ENCODE measurements at regions not wholly inside any gene's neighbourhood (a gene's known extent, or its start where the extent isn't known, plus 50 kb on each side); places are given as distances from the start of the nearest gene placed in this dataset.

DNA sequence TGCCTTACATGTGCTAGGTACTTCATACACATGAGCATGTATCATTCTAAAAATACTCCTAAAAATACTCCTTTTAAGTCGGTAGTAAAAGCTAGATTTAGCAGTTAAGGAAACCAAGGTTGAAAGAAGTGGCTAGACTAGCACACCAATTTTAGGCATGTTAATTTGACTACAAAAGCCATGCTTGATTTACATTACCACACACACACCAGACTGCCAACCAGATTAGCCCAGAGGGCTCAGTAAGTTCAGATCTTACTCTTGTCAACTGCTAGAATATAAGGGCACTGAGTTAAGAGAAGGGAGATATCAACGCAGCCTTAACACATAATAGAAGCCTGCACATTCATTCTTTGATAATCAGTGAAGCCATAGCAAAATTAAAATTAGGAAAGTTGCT, 117.9 kb downstream of the MID1IP1 start:
- Mint-ChIP-seq H3K27ac (ENCODE audit: unreplicated experiment) (no peak overlapping the region), H3K27me3 (ENCODE audit: unreplicated experiment) (no peaks in the 10 kb centered on the region), H3K36me3 (ENCODE audit: insufficient read depth, unreplicated experiment) (no peaks in the 10 kb centered on the region), H3K4me1 (ENCODE audit: low read depth, unreplicated experiment) (no peaks in the 10 kb centered on the region), H3K9me3 (ENCODE audit: low read depth, unreplicated experiment) (no peaks in the 10 kb centered on the region), H3K4me3 (ENCODE audit: low read depth, unreplicated experiment) (no peak overlapping the region)
- BruUV-seq (replicated peaks), result no TSS peak
- TF ChIP-seq, protein P1, sequence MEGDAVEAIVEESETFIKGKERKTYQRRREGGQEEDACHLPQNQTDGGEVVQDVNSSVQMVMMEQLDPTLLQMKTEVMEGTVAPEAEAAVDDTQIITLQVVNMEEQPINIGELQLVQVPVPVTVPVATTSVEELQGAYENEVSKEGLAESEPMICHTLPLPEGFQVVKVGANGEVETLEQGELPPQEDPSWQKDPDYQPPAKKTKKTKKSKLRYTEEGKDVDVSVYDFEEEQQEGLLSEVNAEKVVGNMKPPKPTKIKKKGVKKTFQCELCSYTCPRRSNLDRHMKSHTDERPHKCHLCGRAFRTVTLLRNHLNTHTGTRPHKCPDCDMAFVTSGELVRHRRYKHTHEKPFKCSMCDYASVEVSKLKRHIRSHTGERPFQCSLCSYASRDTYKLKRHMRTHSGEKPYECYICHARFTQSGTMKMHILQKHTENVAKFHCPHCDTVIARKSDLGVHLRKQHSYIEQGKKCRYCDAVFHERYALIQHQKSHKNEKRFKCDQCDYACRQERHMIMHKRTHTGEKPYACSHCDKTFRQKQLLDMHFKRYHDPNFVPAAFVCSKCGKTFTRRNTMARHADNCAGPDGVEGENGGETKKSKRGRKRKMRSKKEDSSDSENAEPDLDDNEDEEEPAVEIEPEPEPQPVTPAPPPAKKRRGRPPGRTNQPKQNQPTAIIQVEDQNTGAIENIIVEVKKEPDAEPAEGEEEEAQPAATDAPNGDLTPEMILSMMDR (IDR thresholded peaks at IDR 0.05; ENCODE audit: unreplicated experiment), result no peak
- CTCF ChIA-PET, result no interaction called here
- intact Hi-C loops (cut with micrococcal nuclease; ENCODE audit: unreplicated experiment), result no loop called here
- no peak for DNase-seq

DNA sequence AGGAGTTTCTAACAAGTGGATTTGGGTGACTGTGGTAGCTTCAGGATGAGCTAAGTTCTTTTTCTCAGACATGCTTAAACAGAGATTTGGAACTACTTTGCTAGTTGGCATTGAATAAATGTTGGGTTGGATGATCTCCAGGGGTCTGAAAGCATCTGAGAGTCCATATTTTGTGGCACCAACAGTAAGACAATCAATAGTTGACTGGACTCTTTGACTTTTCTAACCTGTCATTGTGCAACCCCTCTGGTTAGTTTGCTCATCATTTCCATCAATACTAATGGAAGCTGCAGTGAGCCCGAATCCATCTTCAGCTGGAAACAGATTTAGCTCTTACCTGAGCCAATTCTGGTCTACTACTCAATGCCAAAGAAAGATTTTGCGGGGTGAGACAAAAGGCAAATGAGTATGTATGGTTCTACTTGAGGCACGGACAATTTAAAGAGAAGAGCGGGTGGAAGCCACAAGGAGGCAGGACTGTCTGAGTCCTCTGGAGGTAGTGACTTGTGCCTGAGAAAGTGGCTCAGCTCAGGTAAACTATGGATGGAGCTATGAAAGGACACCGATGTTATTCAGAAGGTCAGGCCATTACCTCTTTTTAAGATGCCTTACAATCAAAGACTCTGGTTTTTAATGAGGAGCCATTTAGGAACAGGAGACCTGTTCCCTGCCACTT, 118.7 kb downstream of the MID1IP1 start:
- Mint-ChIP-seq H3K4me3 (ENCODE audit: low read depth, unreplicated experiment) (no peak overlapping the region), H3K27ac (ENCODE audit: unreplicated experiment) (no peak overlapping the region), H3K4me1 (ENCODE audit: low read depth, unreplicated experiment) (no peaks in the 10 kb centered on the region), H3K36me3 (ENCODE audit: insufficient read depth, unreplicated experiment) (no peaks in the 10 kb centered on the region), H3K27me3 (ENCODE audit: unreplicated experiment) (no peaks in the 10 kb centered on the region), H3K9me3 (ENCODE audit: low read depth, unreplicated experiment) (no peaks in the 10 kb centered on the region)
- TF ChIP-seq, protein P1 (IDR thresholded peaks at IDR 0.05; ENCODE audit: unreplicated experiment), result no peak
- no peak for DNase-seq
- no TSS peak for BruUV-seq (replicated peaks)
- intact Hi-C loops (cut with micrococcal nuclease; ENCODE audit: unreplicated experiment), result no loop called here
- CTCF ChIA-PET, result no interaction called here

DNA sequence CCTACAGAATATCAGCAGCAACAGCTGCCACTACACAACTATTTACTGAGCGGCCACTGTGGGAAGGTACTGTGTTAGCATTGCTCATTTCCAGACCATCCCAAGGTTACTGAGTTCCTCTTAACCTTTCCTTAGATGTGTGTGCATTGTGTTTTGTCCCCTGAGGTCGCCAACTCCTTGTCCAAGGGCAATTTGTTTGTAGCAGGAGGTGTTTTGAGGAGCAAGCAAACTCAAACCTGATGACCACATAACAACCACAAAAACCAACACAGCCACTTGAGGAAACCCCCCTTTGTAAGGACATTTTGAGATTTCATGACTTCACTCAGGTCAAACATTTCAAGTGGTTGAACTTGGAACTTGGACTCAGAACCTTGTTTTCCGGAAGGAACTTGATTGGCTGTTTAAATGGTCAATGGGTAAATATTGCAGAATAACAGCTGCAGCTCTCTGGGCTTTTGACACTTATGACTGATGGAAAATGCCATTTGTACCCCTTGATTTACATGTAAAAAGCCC, 122.3 kb downstream of the MID1IP1 start:
- TF ChIP-seq, protein P1 (IDR thresholded peaks at IDR 0.05; ENCODE audit: unreplicated experiment), result no peak
- Mint-ChIP-seq H3K27me3 (ENCODE audit: unreplicated experiment) (no peaks in the 10 kb centered on the region), H3K9me3 (ENCODE audit: low read depth, unreplicated experiment) (no peaks in the 10 kb centered on the region)

DNA sequence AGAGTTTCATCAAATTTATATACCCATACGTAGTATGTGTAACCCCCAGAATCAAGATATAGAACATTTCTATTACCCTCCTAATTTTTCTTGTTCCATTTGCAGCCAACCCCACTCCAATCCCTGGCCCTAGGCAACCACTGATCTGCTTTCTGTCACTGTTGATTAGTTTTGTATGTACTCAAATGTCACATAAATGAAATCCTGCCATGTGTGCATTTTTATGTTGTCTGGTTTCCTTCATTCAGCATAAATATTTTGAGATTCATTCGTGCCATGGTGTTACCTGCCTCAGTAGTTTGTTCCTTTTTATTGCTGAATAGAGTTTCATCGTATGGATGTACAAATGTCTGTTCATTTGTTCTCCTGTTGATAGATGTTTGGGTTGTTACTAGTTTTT, 126.3 kb downstream of the MID1IP1 start:
- no peaks in the 10 kb centered on the region for H3K36me3 Mint-ChIP-seq (ENCODE audit: insufficient read depth, unreplicated experiment)
- no peaks in the 10 kb centered on the region for H3K27me3 Mint-ChIP-seq (ENCODE audit: unreplicated experiment)
- TF ChIP-seq, protein P1 (IDR thresholded peaks at IDR 0.05; ENCODE audit: unreplicated experiment), result no peak
- intact Hi-C loops (cut with micrococcal nuclease; ENCODE audit: unreplicated experiment), result no loop called here
- H3K27ac Mint-ChIP-seq (ENCODE audit: unreplicated experiment), result no peak overlapping the region
- H3K4me1 Mint-ChIP-seq (ENCODE audit: low read depth, unreplicated experiment), result no peaks in the 10 kb centered on the region
- BruUV-seq (replicated peaks), result no TSS peak
- H3K9me3 Mint-ChIP-seq (ENCODE audit: low read depth, unreplicated experiment), result no peaks in the 10 kb centered on the region
- CTCF ChIA-PET, result no interaction called here
- no peak overlapping the region for H3K4me3 Mint-ChIP-seq (ENCODE audit: low read depth, unreplicated experiment)
- DNase-seq, result no peak

More for the DNA sequence above, 122.3 kb downstream of the MID1IP1 start:
- Mint-ChIP-seq H3K4me3 (ENCODE audit: low read depth, unreplicated experiment) (no peak overlapping the region), H3K36me3 (ENCODE audit: insufficient read depth, unreplicated experiment) (no peaks in the 10 kb centered on the region), H3K27ac (ENCODE audit: unreplicated experiment) (no peak overlapping the region), H3K4me1 (ENCODE audit: low read depth, unreplicated experiment) (no peaks in the 10 kb centered on the region)
- intact Hi-C loops (cut with micrococcal nuclease; ENCODE audit: unreplicated experiment), result no loop called here
- CTCF ChIA-PET, result no interaction called here
- no TSS peak for BruUV-seq (replicated peaks)
- no peak for DNase-seq

Data from Calu3 (cell line).